Stimulated activated CD4-positive, alpha-beta T cell treated with anti-CD3 and anti-CD28 coated beads, Interleukin-2, amount 100 ng/mL, for 4 hours (primary cell): ENCODE measurements at regions not wholly inside any gene's neighbourhood (a gene's known extent, or its start where the extent isn't known, plus 50 kb on each side); places are given as distances from the start of the nearest gene placed in this dataset.
"Not testable (repeated sequence)": the region's sequence is repeated elsewhere in the genome, so short reads cannot be mapped to it uniquely, and the experiment has no call there.

Experiments
- DNase-seq: peaks from one replicate; pipeline ENCODE4 v3.0.0-alpha.2; 2020; ENCODE audit warnings: low read depth

DNA sequence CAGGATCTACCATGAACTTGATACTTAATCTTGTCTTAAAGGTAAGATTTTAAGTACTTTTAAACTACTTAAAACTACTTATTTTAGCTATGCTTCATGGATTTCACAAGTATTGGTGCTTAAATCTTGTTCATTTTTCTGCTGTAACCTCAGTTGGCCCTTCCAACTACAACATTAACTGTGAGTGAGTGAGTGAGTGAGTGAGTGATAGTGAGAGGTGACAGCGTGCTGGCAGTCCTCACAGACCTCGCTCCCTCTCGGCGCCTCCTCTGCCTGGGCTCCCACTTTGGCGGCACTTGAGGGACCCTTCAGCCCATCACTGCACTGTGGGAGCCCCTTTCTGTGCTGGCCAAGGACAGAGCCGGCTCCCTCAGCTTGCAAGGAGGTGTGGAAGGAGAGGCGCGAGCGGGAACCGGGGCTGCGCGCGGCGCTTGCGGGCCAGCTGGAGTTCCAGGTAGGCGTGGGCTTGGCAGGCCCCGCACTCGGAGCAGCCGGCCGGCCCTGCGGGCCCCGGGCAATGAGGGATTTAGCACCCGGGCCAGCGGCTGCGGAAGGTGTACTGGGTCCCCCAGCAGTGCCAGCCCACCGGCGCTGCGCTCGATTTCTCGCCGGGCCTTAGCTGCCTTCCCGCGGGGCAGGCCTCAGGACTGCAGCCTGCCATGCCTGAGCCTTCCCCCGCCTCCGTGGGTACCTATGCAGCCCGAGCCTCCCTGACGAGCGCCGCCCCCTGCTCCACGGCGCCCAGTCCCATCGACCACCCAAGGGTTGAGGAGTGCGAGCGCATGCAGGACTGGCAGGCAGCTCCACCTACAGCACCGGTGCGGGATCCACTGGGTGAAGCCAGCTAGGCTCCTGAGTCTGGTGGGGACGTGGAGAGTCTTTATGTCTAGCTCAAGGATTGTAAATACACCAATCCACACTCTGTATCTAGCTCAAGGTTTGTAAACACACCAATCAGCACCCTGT, 1558.6 kb upstream of the SEL1L start:
- DNase-seq, result not testable (repeated sequence)

- no peak for DNase-seq
These were observed 1562.4 kb upstream of the SEL1L start for GRCh38 chr14:83096092-83096491.

- no peak for DNase-seq
These were observed 1568.2 kb upstream of the SEL1L start for GRCh38 chr14:83101846-83102245.

GRCh38 chr14:83118029-83118428, 1584.4 kb upstream of the SEL1L start:
- no peak for DNase-seq

DNA sequence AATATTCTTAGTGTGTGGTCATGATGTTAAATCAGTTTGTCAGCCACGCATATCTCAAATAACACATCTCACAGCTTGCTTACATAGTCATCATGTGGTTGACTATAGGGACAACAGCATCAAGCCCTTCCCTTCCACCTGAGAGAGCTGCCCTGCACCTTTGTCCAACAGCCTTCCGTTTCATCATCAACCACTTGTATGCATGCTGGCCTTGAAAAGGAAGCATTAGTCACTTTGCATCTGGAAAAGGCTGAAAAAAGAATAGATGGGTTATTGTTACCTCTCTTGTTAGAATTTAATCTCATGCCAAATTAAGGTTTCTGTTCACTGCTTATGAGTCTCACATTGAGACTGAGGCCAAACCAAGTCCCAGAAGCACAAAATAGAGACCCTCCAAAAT, 1586.5 kb upstream of the SEL1L start:
- no peak for DNase-seq

GRCh38 chr14:83126076-83126475, 1592.4 kb upstream of the SEL1L start:
- DNase-seq, result no peak

DNA sequence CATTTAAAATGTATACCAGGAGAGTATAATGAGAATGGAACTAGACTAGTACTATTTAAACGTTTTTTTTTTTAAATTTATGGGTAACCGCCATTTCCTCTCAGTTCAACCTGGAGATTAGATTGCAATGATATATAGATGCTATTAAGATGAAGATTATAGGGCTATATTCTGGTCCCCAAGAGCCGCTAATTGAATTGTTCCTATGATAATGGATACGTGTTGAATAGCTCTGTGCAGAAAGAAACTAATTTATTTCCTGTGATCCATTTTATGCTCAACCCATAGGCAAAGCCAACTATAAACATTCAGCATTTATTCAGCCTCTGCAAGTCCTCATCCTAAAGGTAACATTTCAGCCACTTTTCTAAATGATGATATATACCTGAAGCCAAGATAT, 1595.1 kb upstream of the SEL1L start:
- no peak for DNase-seq

- DNase-seq, result no peak
These were observed 1595.8 kb upstream of the SEL1L start for GRCh38 chr14:83129496-83129895.

- no peak for DNase-seq
These were observed 1600.5 kb upstream of the SEL1L start for GRCh38 chr14:83133981-83134645.

DNA sequence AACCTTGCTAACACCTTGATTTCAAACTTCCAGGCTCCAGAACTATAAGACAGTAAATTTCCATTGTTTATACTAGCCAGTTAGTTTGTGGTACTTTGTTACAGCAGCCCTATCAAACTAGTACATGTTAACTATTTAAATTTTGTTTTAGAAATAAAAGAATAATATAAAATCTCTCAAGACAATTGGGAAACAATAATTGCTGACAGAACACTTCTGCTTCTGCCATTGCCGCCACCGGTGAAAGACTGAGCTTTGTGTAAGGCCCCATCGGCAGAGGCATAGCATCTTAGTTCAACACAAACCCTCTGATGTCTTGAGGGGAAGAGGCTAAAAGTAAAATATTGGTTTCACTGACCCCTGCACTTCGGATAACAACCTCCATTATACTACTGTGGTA, 1607.1 kb upstream of the SEL1L start:
- DNase-seq, result no peak

DNA sequence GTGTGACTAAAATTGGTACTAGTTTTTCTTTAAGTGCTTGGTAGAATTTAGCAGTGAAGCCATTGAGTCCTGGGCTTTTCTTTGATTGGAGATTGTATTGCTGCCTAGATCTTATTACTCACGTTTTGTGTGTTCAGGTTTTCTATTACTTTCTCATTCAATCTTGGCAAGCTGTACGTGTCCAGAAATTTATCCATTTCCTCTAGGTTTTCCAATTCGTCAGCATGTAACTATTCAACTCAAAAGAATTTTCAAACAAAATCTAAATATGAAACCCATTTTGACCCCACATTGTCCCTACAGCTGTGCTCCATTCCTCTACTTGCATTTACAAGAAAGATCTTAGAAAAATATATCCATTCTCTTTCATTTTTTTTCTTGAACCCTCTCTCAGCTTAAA, 1613.4 kb upstream of the SEL1L start:
- no peak for DNase-seq

DNA sequence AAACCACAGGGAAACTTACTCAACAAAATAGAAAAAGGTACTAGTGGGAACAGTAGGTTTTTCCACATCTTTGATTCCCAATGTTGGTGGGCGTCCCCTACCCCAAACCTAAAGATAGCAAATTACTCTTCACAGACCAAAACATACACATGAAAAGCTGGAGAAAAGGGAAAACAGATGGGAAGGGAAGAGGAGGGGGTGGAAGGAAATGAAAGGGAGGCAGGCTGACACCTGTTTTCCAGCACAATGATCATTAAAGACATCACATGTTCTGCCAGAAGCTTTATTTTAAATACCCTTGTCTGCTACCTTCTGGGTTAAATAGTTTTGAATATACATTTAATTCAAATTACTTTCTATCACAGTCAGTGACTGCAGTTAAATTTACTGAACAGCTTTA, 1617.9 kb upstream of the SEL1L start:
- DNase-seq, result no peak

DNA sequence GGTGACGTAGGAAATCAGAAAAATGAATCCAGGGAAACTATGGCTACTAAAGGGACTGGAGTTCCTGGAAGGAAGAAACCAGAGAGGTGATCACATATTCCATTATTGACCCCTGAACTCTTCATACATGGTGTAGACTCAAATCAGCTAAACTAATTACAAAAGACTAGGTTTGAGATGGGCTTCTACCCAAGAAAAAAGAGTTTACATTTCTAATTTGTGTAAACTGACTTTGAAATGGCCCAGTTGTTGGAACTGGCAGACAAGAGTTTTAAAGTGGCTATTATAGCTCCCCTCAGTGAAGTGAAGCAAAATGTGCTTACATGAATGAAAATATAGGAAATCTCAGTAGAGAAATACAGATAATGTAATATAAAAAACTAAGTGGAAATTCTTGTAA, 1619.4 kb upstream of the SEL1L start:
- no peak for DNase-seq

DNA sequence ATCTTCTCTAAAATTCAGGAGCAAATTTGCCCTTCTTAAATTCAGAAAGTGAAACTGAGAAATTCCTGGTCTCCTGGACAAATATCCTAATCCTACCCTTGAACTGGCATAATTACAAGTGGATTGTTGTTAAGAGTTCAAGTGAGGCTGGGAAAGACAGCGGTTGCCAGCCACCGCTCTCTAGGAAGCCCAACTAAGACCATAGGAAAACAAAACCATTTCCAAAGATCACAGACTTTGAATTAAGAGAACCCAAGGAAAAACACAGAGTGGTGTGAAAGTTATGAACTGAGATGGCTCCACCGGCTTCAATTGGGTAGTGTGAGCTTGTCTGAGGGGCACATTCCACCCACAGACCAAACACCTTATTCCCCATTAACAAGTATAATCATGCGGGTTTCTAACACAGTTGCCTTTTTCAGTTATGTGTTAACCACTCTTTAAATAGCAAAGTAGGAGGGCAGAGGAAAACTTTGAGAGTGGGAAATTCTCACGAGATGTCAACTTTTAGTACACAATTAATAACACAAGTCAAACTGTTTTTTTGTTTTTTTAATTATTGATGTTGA, 1628.8 kb upstream of the SEL1L start:
- no peak for DNase-seq

DNA sequence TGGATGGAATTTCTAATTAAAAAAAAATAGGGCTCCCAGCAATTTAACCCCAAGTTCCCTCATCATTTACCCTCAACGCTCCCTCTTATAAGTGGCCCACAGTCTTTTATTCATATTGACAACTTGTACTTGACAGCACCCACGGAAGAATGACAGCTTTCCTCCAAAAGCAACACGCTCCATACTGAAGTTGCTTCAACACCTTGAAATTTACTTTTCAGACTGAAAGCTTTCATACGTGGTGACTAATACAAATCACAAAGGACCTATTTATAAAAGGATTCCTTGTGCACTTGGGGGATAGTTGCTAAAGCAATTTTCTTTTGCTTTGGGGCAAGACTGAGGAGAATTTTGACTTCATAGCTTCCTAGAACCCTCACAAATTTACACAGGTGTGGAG, 1629.4 kb upstream of the SEL1L start:
- no peak for DNase-seq

DNA sequence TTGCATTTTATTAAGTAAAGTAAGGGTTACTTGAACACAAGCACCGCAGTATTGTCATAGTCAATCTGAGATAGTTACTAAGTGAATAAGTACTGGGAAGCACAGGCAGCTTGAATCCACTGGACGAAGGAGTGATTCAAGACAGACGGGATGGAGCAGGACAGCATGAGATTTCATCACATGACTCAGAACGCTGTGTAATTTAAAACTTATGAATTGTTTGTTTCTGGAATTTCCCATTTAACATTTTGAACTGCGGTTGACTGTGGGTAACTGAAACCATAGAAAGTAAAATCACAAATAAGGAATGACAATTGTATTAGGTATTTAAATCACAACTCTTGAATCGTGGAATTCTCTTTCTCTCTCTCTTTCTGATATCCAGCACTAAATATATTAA, 1630.4 kb upstream of the SEL1L start:
- DNase-seq, result no peak

DNA sequence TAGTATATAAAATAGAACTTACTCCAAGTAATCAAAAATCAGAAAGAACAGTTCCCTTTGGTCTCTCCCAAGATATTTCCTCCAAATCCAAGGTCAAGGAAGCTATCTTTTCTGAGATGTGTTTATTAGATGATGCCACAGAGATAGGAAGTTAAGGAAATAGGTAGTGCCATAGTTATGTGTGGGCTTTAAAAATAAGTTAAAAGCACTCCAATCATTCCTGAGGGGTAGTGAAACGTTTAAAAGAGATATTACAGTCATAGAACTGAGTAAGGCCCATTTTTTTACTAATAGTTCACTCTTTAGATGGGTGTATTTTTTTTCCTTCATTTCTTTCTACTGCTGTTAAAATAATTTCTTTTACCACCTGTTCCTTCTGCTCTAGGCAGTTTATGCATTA, 1630.9 kb upstream of the SEL1L start:
- no peak for DNase-seq

- DNase-seq, result no peak
These were observed 1636.5 kb upstream of the SEL1L start for GRCh38 chr14:83170165-83170564.

DNA sequence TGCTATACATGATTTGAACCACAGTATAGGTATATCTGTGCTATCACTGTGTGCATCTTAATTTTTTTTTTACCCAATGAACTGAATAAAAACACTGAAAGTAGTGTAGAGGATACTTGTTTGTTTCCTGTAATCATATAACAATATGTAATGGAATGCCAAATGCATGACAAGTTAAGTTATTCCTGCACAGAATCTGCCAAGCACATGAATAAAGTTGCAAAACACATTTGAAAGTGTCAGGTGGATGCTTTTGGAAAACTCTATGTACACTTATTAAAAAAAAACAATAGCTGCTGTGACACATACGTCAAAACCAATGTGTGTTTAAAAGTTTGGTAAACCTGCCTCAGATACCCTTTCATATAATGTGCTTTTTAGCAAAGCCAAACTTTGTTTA, 1638.1 kb upstream of the SEL1L start:
- no peak for DNase-seq

DNA sequence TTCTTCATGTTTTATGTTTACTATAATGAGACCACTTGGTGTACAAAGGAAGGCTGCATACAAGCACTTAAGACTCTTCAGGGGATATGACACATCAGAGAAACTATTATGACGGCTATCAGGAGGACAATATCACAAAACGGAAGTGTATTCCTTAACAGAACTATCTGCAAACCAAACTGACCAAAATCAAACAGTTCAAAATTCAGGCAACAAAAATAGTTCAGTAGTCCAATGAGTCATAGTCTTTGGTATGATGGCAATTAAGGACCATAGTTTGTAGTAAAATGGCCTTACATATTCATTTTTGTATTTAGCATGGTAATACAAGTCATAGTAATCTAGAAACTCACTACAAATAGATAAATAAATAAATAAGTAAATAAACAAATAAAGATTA, 1638.7 kb upstream of the SEL1L start:
- DNase-seq, result no peak

GRCh38 chr14:83173687-83174086, 1640.0 kb upstream of the SEL1L start:
- DNase-seq, result no peak

- no peak for DNase-seq
These were observed 1650.9 kb upstream of the SEL1L start for GRCh38 chr14:83184531-83184930.

GRCh38 chr14:83188311-83188710, 1654.7 kb upstream of the SEL1L start:
- DNase-seq, result not testable (repeated sequence)
